WTC11 (cell line): ENCODE measurements at regions not wholly inside any gene's neighbourhood (a gene's known extent, or its start where the extent isn't known, plus 50 kb on each side); places are given as distances from the start of the nearest gene placed in this dataset.

Source experiments
- ATAC-seq: fragments of 200-7000 bp; cut with Tn5 transposase; 2 replicates; pipeline ENCODE4 v1.10.0; 2021; ENCODE audit warnings: mild to moderate bottlenecking, moderate library complexity
- CTCF ChIA-PET: fragments of 300-600 bp; sonication (Branson Sonifier 250); formaldehyde crosslinking; loops from one replicate; lab custom pipeline; 2021; ENCODE audit warnings: antibody characterized with exemption; lab: Charles Lee
- POLR2A ChIA-PET: fragments of 350-600 bp; sonication (Branson Sonifier 250); formaldehyde crosslinking; loops from one replicate; lab custom pipeline; 2021; ENCODE audit warnings: antibody characterized with exemption; lab: Charles Lee
- DNase-seq: peaks from one replicate; pipeline ENCODE4 v3.0.0; 2021; ENCODE audit warnings: low spot score
- H3K27ac Mint-ChIP-seq: 2 replicates; pipeline ENCODE4 v1.8.0; 2021; ENCODE audit warnings: mixed read lengths
- H3K27me3 Mint-ChIP-seq: 2 replicates; pipeline ENCODE4 v1.8.0; 2021; ENCODE audit warnings: low read depth, mild to moderate bottlenecking, moderate library complexity, mixed read lengths
- H3K36me3 Mint-ChIP-seq: 2 replicates; pipeline ENCODE4 v1.8.0; 2021; ENCODE audit warnings: mixed read lengths
- H3K4me1 Mint-ChIP-seq: 2 replicates; pipeline ENCODE4 v1.8.0; 2022; ENCODE audit warnings: mixed read lengths
- H3K4me3 Mint-ChIP-seq: 2 replicates; pipeline ENCODE4 v1.8.0; 2021; ENCODE audit warnings: mild to moderate bottlenecking, moderate library complexity, mixed read lengths
- H3K9me3 Mint-ChIP-seq: 2 replicates; pipeline ENCODE4 v1.8.0; 2021; ENCODE audit warnings: mixed read lengths
- E2F1 ChIP-seq: sonication (generic); formaldehyde crosslinking; IDR thresholded peaks from 2 replicates; pipeline ENCODE4 v1.8.0; 2022; ENCODE audit warnings: mild to moderate bottlenecking, missing genetic modification reagents
- ERG ChIP-seq: fragments of 250-450 bp; sonication (Bioruptor Pico); IDR thresholded peaks from 2 replicates; pipeline ENCODE4 v1.8.0; 2021; ENCODE audit warnings: mild to moderate bottlenecking
- FOXK1 ChIP-seq: sonication (generic); formaldehyde crosslinking; IDR thresholded peaks from 2 replicates; pipeline ENCODE4 v1.8.0; 2022; ENCODE audit warnings: mild to moderate bottlenecking, moderate library complexity, missing genetic modification reagents
- FOXP1 ChIP-seq: sonication (generic); formaldehyde crosslinking; IDR thresholded peaks from 2 replicates; pipeline ENCODE4 v1.8.0; 2022; ENCODE audit warnings: missing genetic modification reagents, mild to moderate bottlenecking, moderate library complexity, borderline replicate concordance
- IRF1 ChIP-seq: sonication (generic); formaldehyde crosslinking; IDR thresholded peaks from 2 replicates; pipeline ENCODE4 v1.8.0; 2023; ENCODE audit warnings: missing genetic modification reagents
- MXD4 ChIP-seq: fragments of 250-450 bp; sonication (Bioruptor Pico); IDR thresholded peaks from 2 replicates; pipeline ENCODE4 v1.8.0; 2021; ENCODE audit warnings: mild to moderate bottlenecking, moderate library complexity, borderline replicate concordance
- MYBL2 ChIP-seq: sonication (generic); formaldehyde crosslinking; IDR thresholded peaks from 2 replicates; pipeline ENCODE4 v1.8.1; 2023; ENCODE audit warnings: mild to moderate bottlenecking, moderate library complexity, missing genetic modification reagents
- NFE2L1 ChIP-seq: sonication (generic); formaldehyde crosslinking; IDR thresholded peaks from 2 replicates; pipeline ENCODE4 v1.8.1; 2023; ENCODE audit warnings: missing genetic modification reagents
- NR1H2 ChIP-seq: sonication (generic); formaldehyde crosslinking; IDR thresholded peaks from 2 replicates; pipeline ENCODE4 v1.9.0; 2021; ENCODE audit warnings: mild to moderate bottlenecking, moderate library complexity, missing genetic modification reagents
- NR2C2 ChIP-seq: sonication (generic); formaldehyde crosslinking; IDR thresholded peaks from 2 replicates; pipeline ENCODE4 v1.8.0; 2022; ENCODE audit warnings: mild to moderate bottlenecking, missing genetic modification reagents
- OVOL2 ChIP-seq: fragments of 250-450 bp; sonication (Bioruptor Pico); IDR thresholded peaks from 2 replicates; pipeline ENCODE4 v1.9.0; 2021; ENCODE audit warnings: mild to moderate bottlenecking, borderline replicate concordance
- PREB ChIP-seq: sonication (generic); formaldehyde crosslinking; IDR thresholded peaks from 2 replicates; pipeline ENCODE4 v1.8.1; 2022; ENCODE audit warnings: mild to moderate bottlenecking, missing genetic modification reagents, moderate library complexity, borderline replicate concordance
- SMAD4 ChIP-seq: sonication (generic); formaldehyde crosslinking; IDR thresholded peaks from 2 replicates; pipeline ENCODE4 v1.8.0; 2022; ENCODE audit warnings: mild to moderate bottlenecking, missing genetic modification reagents
- USF1 ChIP-seq: sonication (generic); formaldehyde crosslinking; IDR thresholded peaks from 2 replicates; pipeline ENCODE4 v1.8.0; 2022; ENCODE audit warnings: mild to moderate bottlenecking, missing genetic modification reagents
- ZBTB21 ChIP-seq: sonication (generic); formaldehyde crosslinking; IDR thresholded peaks from 2 replicates; pipeline ENCODE4 v1.8.1; 2023; ENCODE audit warnings: mild to moderate bottlenecking, missing genetic modification reagents, borderline replicate concordance
- ZNF121 ChIP-seq: sonication (generic); formaldehyde crosslinking; IDR thresholded peaks from 2 replicates; pipeline ENCODE4 v1.8.0; 2023; ENCODE audit warnings: missing genetic modification reagents
- ZNF138 ChIP-seq: sonication (generic); formaldehyde crosslinking; conservative IDR thresholded peaks from 2 replicates; pipeline ENCODE4 v1.8.1; 2022; ENCODE audit warnings: mild to moderate bottlenecking, moderate library complexity, missing genetic modification reagents
- ZNF671 ChIP-seq: fragments of 250-450 bp; sonication (Bioruptor Pico); IDR thresholded peaks from 2 replicates; pipeline ENCODE4 v1.8.0; 2021; ENCODE audit warnings: mild to moderate bottlenecking

- Mint-ChIP-seq H3K27ac (no peak overlapping the region), H3K27me3 (no peaks in the 10 kb centered on the region), H3K36me3 (no peaks in the 10 kb centered on the region), H3K4me3 (no peak overlapping the region), H3K9me3 (peaks cover 14% of the 10 kb centered on the region), H3K4me1 (peaks cover 4% of the 10 kb centered on the region; the same call in 1 of the 2 replicates)
- CTCF ChIA-PET, result interaction anchor here (1.1 to 1.6 kb wide), 2 partner anchors 124 to 474 kb away, joined by 3 to 5 read pairs; partner anchors contain the start of gene FAM3C
- POLR2A ChIA-PET, result no interaction called here
- ATAC-seq (no peak), DNase-seq (no peak)
- TF ChIP-seq NFE2L1 (CRISPR knock-in tag) (no peak), ZNF671 (CRISPR knock-in tag) (no peak), ZNF138 (no peak), MXD4 (no peak), FOXP1 (CRISPR knock-in tag) (no peak), MYBL2 (CRISPR knock-in tag) (no peak), SMAD4 (CRISPR knock-in tag) (no peak)
These were observed 123.7 kb upstream of the FAM3C start for GRCh38 chr7:121519548-121520521.

- Mint-ChIP-seq H3K4me3 (no peak overlapping the region), H3K27ac (no peak overlapping the region), H3K4me1 (peaks cover 27% of the 10 kb centered on the region), H3K36me3 (no peaks in the 10 kb centered on the region), H3K9me3 (peaks cover 14% of the 10 kb centered on the region), H3K27me3 (no peaks in the 10 kb centered on the region)
- TF ChIP-seq OVOL2 (CRISPR knock-in tag), result no peak
- no peak for TF ChIP-seq ZBTB21
- TF ChIP-seq SMAD4 (CRISPR knock-in tag), result no peak
- TF ChIP-seq NR1H2 (CRISPR knock-in tag), result no peak
- TF ChIP-seq IRF1 (CRISPR knock-in tag), result no peak
- TF ChIP-seq NR2C2 (CRISPR knock-in tag), result no peak
- TF ChIP-seq FOXK1 (CRISPR knock-in tag), result no peak
- TF ChIP-seq MXD4, result no peak
- TF ChIP-seq ZNF121 (CRISPR knock-in tag), result no peak
- no peak for TF ChIP-seq USF1 (CRISPR knock-in tag)
- TF ChIP-seq PREB (CRISPR knock-in tag), result no peak
- no peak for TF ChIP-seq ERG (CRISPR knock-in tag)
- TF ChIP-seq E2F1 (CRISPR knock-in tag), result no peak
- POLR2A ChIA-PET, result no interaction called here
- CTCF ChIA-PET, result no interaction called here
- no peak for ATAC-seq
- no peak for DNase-seq
These were observed 121.5 kb upstream of the FAM3C start for GRCh38 chr7:121517591-121517990.
